NB4 (cell line): ENCODE measurements at regions not wholly inside any gene's neighbourhood (a gene's known extent, or its start where the extent isn't known, plus 50 kb on each side); places are given as distances from the start of the nearest gene placed in this dataset.

ENCODE experiments used
- MYC ChIP-seq: IDR thresholded peaks from 2 replicates; pipeline ENCODE4 v1.6.1; 2011; ENCODE audit warnings: low read depth, low read length
- POLR2A ChIP-seq: IDR thresholded peaks from 2 replicates; pipeline ENCODE4 v1.6.1; 2011; ENCODE audit warnings: mild to moderate bottlenecking; ENCODE audit not compliant: insufficient read length; ENCODE audit errors: extremely low read depth
- TF ChIP-seq, protein P1 (sequence below): IDR thresholded peaks from one replicate; pipeline ENCODE4 v1.5.1; 2012; ENCODE audit warnings: low read depth, low read length

DNA sequence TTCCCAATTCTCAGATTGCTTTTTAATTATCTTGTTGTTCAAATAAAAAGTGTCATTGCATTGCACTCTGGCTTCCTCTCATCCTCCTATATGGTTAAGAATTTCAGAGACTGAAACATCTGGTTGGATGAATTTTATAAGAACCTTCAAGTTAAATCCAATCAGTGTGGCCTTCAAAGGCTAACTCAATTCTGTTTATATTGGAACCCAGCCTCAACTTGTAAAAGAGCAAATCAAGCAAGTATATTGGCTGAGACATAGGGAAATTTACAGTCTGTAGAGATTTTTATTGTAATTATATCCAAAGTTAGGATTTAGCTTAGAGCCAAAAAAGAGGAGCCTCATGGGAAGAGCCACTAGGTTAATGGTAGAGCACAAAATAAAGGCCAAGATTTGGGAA, 159.9 kb upstream of the FER start:
- TF ChIP-seq POLR2A, result no peak
- TF ChIP-seq, protein P1, sequence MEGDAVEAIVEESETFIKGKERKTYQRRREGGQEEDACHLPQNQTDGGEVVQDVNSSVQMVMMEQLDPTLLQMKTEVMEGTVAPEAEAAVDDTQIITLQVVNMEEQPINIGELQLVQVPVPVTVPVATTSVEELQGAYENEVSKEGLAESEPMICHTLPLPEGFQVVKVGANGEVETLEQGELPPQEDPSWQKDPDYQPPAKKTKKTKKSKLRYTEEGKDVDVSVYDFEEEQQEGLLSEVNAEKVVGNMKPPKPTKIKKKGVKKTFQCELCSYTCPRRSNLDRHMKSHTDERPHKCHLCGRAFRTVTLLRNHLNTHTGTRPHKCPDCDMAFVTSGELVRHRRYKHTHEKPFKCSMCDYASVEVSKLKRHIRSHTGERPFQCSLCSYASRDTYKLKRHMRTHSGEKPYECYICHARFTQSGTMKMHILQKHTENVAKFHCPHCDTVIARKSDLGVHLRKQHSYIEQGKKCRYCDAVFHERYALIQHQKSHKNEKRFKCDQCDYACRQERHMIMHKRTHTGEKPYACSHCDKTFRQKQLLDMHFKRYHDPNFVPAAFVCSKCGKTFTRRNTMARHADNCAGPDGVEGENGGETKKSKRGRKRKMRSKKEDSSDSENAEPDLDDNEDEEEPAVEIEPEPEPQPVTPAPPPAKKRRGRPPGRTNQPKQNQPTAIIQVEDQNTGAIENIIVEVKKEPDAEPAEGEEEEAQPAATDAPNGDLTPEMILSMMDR, result no peak
- TF ChIP-seq MYC, result no peak
